PFSK-1 (cell line): ENCODE measurements at regions not wholly inside any gene's neighbourhood (a gene's known extent, or its start where the extent isn't known, plus 50 kb on each side); places are given as distances from the start of the nearest gene placed in this dataset.

ENCODE experiments used
- POLR2AphosphoS5 ChIP-seq: IDR thresholded peaks from 2 replicates; pipeline ENCODE4 v1.6.1; 2012; ENCODE audit warnings: low read depth, mild to moderate bottlenecking, control low read depth, low read length, moderate library complexity
- SIN3A ChIP-seq: IDR thresholded peaks from 2 replicates; pipeline ENCODE4 v1.6.1; 2012; ENCODE audit warnings: mild to moderate bottlenecking, low read length, moderate library complexity, borderline replicate concordance; ENCODE audit not compliant: insufficient read depth
- TF ChIP-seq, protein P1 (sequence below), 2 experiments: IDR thresholded peaks; 2 replicates each; pipeline versions ENCODE4 v1.6.1 to v1.8.0; 2011 to 2012; ENCODE audit warnings: low read depth in 2 of 2, low read length in 2 of 2, control low read depth in 1 of 2, inconsistent platforms in 1 of 2, mild to moderate bottlenecking in 1 of 2, moderate library complexity in 1 of 2; ENCODE audit not compliant: insufficient read depth in 1 of 2

DNA sequence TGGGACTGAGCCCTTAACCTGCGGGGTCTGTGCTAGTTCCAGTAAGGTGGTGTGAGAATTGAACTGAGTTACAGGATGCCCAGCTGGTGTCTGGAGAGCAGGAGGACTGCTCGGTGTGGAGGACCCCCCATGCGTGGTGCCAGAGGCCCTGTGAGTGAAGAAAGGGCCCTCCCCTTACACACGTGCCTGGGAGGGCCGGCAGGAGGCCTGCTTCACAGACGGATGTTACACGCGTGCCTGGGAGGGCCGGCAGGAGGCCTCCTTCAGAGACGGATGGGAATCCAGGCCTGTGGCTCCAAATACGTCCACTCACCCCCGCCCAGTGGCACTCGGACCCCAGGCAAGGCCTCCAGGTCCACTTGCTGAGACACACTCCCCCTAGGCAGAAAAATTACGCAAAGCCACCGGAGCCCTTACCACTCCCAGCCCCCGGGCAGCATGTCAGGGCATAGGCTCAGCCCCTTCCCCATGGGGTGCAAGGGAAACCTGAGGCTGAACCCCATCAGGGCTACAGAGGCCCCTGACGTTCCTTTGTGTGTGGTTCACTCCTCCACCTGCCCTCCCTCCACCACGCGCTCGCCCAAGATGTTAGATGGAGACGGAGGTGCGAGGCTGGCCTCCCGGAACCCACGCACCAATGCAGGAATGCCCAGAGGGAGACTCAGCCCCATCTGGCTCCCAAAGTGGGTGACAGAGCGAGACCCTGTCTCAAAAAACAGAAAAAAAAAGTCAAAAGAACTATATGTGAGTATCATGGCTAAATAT, 227.8 kb downstream of the BRD1 start:
- TF ChIP-seq POLR2AphosphoS5 (no peak), SIN3A (no peak)
- TF ChIP-seq, protein P1, sequence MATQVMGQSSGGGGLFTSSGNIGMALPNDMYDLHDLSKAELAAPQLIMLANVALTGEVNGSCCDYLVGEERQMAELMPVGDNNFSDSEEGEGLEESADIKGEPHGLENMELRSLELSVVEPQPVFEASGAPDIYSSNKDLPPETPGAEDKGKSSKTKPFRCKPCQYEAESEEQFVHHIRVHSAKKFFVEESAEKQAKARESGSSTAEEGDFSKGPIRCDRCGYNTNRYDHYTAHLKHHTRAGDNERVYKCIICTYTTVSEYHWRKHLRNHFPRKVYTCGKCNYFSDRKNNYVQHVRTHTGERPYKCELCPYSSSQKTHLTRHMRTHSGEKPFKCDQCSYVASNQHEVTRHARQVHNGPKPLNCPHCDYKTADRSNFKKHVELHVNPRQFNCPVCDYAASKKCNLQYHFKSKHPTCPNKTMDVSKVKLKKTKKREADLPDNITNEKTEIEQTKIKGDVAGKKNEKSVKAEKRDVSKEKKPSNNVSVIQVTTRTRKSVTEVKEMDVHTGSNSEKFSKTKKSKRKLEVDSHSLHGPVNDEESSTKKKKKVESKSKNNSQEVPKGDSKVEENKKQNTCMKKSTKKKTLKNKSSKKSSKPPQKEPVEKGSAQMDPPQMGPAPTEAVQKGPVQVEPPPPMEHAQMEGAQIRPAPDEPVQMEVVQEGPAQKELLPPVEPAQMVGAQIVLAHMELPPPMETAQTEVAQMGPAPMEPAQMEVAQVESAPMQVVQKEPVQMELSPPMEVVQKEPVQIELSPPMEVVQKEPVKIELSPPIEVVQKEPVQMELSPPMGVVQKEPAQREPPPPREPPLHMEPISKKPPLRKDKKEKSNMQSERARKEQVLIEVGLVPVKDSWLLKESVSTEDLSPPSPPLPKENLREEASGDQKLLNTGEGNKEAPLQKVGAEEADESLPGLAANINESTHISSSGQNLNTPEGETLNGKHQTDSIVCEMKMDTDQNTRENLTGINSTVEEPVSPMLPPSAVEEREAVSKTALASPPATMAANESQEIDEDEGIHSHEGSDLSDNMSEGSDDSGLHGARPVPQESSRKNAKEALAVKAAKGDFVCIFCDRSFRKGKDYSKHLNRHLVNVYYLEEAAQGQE (IDR thresholded peaks at IDR 0.05; ENCODE audit: insufficient read depth in 1 of 2, low read depth in 2 of 2, low read length in 2 of 2), result no peak
